CD4-positive, alpha-beta memory T cell (primary cell): ENCODE measurements at regions not wholly inside any gene's neighbourhood (a gene's known extent, or its start where the extent isn't known, plus 50 kb on each side); places are given as distances from the start of the nearest gene placed in this dataset.

Experiments used
- CTCF ChIA-PET: fragments of 350-600 bp; sonication (Branson Sonifier 250); formaldehyde crosslinking; loops from one replicate; lab custom pipeline; 2021; ENCODE audit warnings: inconsistent platforms; ENCODE audit not compliant: partially characterized antibody; lab: Charles Lee
- POLR2A ChIA-PET: fragments of 350-600 bp; sonication (Branson Sonifier 250); formaldehyde crosslinking; loops from one replicate; lab custom pipeline; 2021; ENCODE audit not compliant: partially characterized antibody; lab: Charles Lee
- DNase-seq, 5 donors: peaks; one replicate each; pipeline versions ENCODE4 v3.0.0 to v3.0.0-alpha.2; 2020 to 2022; ENCODE audit warnings: mixed read lengths in 1 of 5
- H3K27ac ChIP-seq: one replicate; pipeline ENCODE4 v1.7.0; 2013; ENCODE audit warnings: low read depth, low read length
- H3K27me3 ChIP-seq: 2 replicates; pipeline ENCODE4 v1.7.0; 2013; ENCODE audit warnings: mild to moderate bottlenecking, low read length, moderate library complexity; ENCODE audit not compliant: insufficient read depth
- H3K36me3 ChIP-seq: 2 replicates; pipeline ENCODE4 v1.7.0; 2013; ENCODE audit warnings: mild to moderate bottlenecking, low read length, moderate library complexity; ENCODE audit not compliant: insufficient read depth
- H3K4me1 ChIP-seq: 2 replicates; pipeline ENCODE4 v1.7.0; 2013; ENCODE audit warnings: mild to moderate bottlenecking, low read length, moderate library complexity; ENCODE audit not compliant: insufficient read depth
- H3K4me3 ChIP-seq, 2 donors: one replicate each; pipeline ENCODE4 v1.7.0; 2013; ENCODE audit warnings: low read length in 2 of 2, mild to moderate bottlenecking in 1 of 2
- H3K9me3 ChIP-seq, 2 donors: one replicate each; pipeline ENCODE4 v1.7.0; 2013; ENCODE audit warnings: low read length in 2 of 2, control low read depth in 1 of 2; ENCODE audit not compliant: control insufficient read depth in 1 of 2
- H3K27ac Mint-ChIP-seq, 7 donors: one replicate each; pipeline ENCODE4 v1.8.0; 2020 to 2021; ENCODE audit warnings: mixed read lengths in 7 of 7, mild to moderate bottlenecking in 6 of 7, inconsistent platforms in 3 of 7, moderate library complexity in 3 of 7
- H3K27me3 Mint-ChIP-seq, 2 donors: one replicate each; pipeline ENCODE4 v1.8.0; 2020 to 2021; ENCODE audit warnings: mixed read lengths in 2 of 2
- H3K36me3 Mint-ChIP-seq, 2 donors: one replicate each; pipeline ENCODE4 v1.8.0; 2020 to 2021; ENCODE audit warnings: mixed read lengths in 2 of 2, inconsistent platforms in 1 of 2, mild to moderate bottlenecking in 1 of 2
- H3K4me1 Mint-ChIP-seq, 4 donors: one replicate each; pipeline ENCODE4 v1.8.0; 2020 to 2021; ENCODE audit warnings: mixed read lengths in 4 of 4, mild to moderate bottlenecking in 1 of 4
- H3K4me3 Mint-ChIP-seq, 8 donors: one replicate each; pipeline ENCODE4 v1.8.0; 2020 to 2021; ENCODE audit warnings: mixed read lengths in 8 of 8, mild to moderate bottlenecking in 7 of 8, moderate library complexity in 6 of 8, inconsistent platforms in 3 of 8
- H3K9me3 Mint-ChIP-seq, 8 donors: one replicate each; pipeline ENCODE4 v1.8.0; 2020 to 2021; ENCODE audit warnings: mixed read lengths in 8 of 8, mild to moderate bottlenecking in 5 of 8, inconsistent platforms in 3 of 8, moderate library complexity in 1 of 8
- intact Hi-C: fragments of 100-400 bp; cut with micrococcal nuclease; formaldehyde crosslinking; loops from one replicate; pipeline ENCODE4 v1.15.1; 2023

GRCh38 chr2:128996078-128996477 is 677.4 kb upstream of the HS6ST1 start:
- Mint-ChIP-seq H3K9me3 (peaks cover 0 to 5% (median 0%) of the 10 kb centered on the region in 8 donors), H3K4me1 (no peaks in the 10 kb centered on the region), H3K36me3 (no peaks in the 10 kb centered on the region), H3K27ac (no peak overlapping the region), H3K27me3 (no peaks in the 10 kb centered on the region), H3K4me3 (no peak overlapping the region)
- no peaks in the 10 kb centered on the region for H3K27me3 ChIP-seq
- H3K36me3 ChIP-seq, result no peaks in the 10 kb centered on the region
- H3K4me1 ChIP-seq, result no peaks in the 10 kb centered on the region
- no peak for DNase-seq
- ChIA-PET POLR2A (no interaction called here), CTCF (no interaction called here)
- H3K27ac ChIP-seq, result no peak overlapping the region
- H3K4me3 ChIP-seq, result no peak overlapping the region
- no peaks in the 10 kb centered on the region for H3K9me3 ChIP-seq
- intact Hi-C loops, result no loop called here

- Mint-ChIP-seq H3K27ac (no peak overlapping the region), H3K36me3 (no peaks in the 10 kb centered on the region), H3K4me1 (no peaks in the 10 kb centered on the region), H3K4me3 (no peak overlapping the region), H3K9me3 (peaks cover 0 to 5% (median 0%) of the 10 kb centered on the region in 8 donors), H3K27me3 (no peaks in the 10 kb centered on the region)
- Histone ChIP-seq H3K36me3 (no peaks in the 10 kb centered on the region), H3K9me3 (no peaks in the 10 kb centered on the region), H3K27me3 (no peaks in the 10 kb centered on the region), H3K27ac (no peak overlapping the region), H3K4me3 (no peak overlapping the region), H3K4me1 (no peaks in the 10 kb centered on the region)
- intact Hi-C loops, result no loop called here
- no peak for DNase-seq
- ChIA-PET POLR2A (no interaction called here), CTCF (no interaction called here)
Measured at GRCh38 chr2:128997166-128997866, 678.6 kb upstream of the HS6ST1 start.

DNA sequence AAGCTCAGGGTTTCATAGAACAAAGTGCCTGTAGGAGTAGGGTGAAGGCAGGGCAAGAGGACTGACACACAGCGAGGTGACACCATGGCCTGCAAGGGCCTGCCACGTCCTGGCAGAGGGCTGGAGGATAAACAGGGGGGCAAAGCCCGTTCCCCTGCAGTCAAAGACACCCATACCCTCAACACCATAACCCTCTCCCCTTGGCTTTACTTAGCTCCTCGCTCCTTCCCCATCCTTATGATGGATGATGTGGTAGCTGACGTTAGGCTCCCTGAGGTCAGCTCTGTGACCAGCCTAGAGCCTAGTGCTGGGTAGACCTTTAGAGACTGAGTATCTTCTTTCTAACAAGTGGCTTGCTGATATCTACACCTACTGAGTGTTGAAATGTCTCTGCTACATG is 683.3 kb upstream of the HS6ST1 start:
- no peaks in the 10 kb centered on the region for H3K27me3 Mint-ChIP-seq

DNA sequence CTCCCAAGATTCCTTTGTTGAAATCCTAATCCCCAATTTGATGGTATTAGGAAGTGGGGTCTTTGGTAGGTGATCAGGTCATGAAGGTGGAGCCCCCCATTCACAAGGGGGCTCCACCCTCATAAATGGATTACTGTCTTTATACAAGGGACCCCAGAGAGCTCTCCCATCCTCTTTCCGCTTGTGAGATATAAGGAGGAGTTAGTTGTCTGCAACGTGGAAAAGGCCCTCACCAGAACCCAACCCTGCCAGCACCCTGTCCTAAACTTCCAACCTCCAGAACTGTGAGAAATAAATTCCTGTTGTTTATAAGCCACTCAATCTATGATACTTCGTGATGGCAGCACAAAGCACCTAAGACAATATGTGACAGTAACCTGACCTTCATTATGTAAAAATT is 684.1 kb upstream of the HS6ST1 start:
- Mint-ChIP-seq H3K4me3 (no peak overlapping the region), H3K27ac (no peak overlapping the region), H3K36me3 (no peaks in the 10 kb centered on the region), H3K9me3 (peaks cover 0 to 3% (median 0%) of the 10 kb centered on the region in 8 donors), H3K4me1 (no peaks in the 10 kb centered on the region), H3K27me3 (no peaks in the 10 kb centered on the region)
- Histone ChIP-seq H3K36me3 (no peaks in the 10 kb centered on the region), H3K9me3 (no peaks in the 10 kb centered on the region), H3K27ac (no peak overlapping the region), H3K4me3 (no peak overlapping the region), H3K27me3 (no peaks in the 10 kb centered on the region), H3K4me1 (no peaks in the 10 kb centered on the region)
- ChIA-PET POLR2A (no interaction called here), CTCF (no interaction called here)
- intact Hi-C loops, result no loop called here
- no peak for DNase-seq

More for the DNA sequence above, 683.3 kb upstream of the HS6ST1 start:
- intact Hi-C loops, result no loop called here
- H3K36me3 ChIP-seq, result no peaks in the 10 kb centered on the region
- CTCF ChIA-PET, result no interaction called here
- no peaks in the 10 kb centered on the region for H3K4me1 Mint-ChIP-seq
- H3K4me3 Mint-ChIP-seq, result no peak overlapping the region
- POLR2A ChIA-PET, result no interaction called here
- no peak for DNase-seq
- no peak overlapping the region for H3K27ac Mint-ChIP-seq
- no peaks in the 10 kb centered on the region for H3K27me3 ChIP-seq
- peaks cover 0 to 3% (median under 1%) of the 10 kb centered on the region in 8 donors for H3K9me3 Mint-ChIP-seq
- no peaks in the 10 kb centered on the region for H3K36me3 Mint-ChIP-seq
- no peak overlapping the region for H3K27ac ChIP-seq
- H3K9me3 ChIP-seq, result no peaks in the 10 kb centered on the region
- no peak overlapping the region for H3K4me3 ChIP-seq
- H3K4me1 ChIP-seq, result no peaks in the 10 kb centered on the region

GRCh38 chr2:129004485-129004884 is 685.8 kb upstream of the HS6ST1 start:
- H3K4me1 Mint-ChIP-seq, result no peaks in the 10 kb centered on the region
- H3K27me3 Mint-ChIP-seq, result no peaks in the 10 kb centered on the region
- Histone ChIP-seq H3K9me3 (no peaks in the 10 kb centered on the region), H3K4me1 (no peaks in the 10 kb centered on the region), H3K36me3 (no peaks in the 10 kb centered on the region), H3K27me3 (no peaks in the 10 kb centered on the region), H3K27ac (no peak overlapping the region), H3K4me3 (no peak overlapping the region)
- no peak overlapping the region for H3K27ac Mint-ChIP-seq
- H3K9me3 Mint-ChIP-seq, result peaks cover 0 to 3% (median 0%) of the 10 kb centered on the region in 8 donors
- DNase-seq, result no peak
- no peak overlapping the region for H3K4me3 Mint-ChIP-seq
- intact Hi-C loops, result no loop called here
- POLR2A ChIA-PET, result no interaction called here
- H3K36me3 Mint-ChIP-seq, result no peaks in the 10 kb centered on the region
- CTCF ChIA-PET, result no interaction called here

GRCh38 chr2:129004940-129005490 is 686.3 kb upstream of the HS6ST1 start:
- no peaks in the 10 kb centered on the region for H3K27me3 ChIP-seq
- Mint-ChIP-seq H3K4me3 (no peak overlapping the region), H3K27ac (no peak overlapping the region), H3K36me3 (no peaks in the 10 kb centered on the region), H3K27me3 (no peaks in the 10 kb centered on the region), H3K9me3 (peaks cover 0 to 3% (median 0%) of the 10 kb centered on the region in 8 donors), H3K4me1 (no peaks in the 10 kb centered on the region)
- H3K27ac ChIP-seq, result no peak overlapping the region
- intact Hi-C loops, result no loop called here
- no peak overlapping the region for H3K4me3 ChIP-seq
- POLR2A ChIA-PET, result no interaction called here
- CTCF ChIA-PET, result no interaction called here
- no peak for DNase-seq
- H3K36me3 ChIP-seq, result no peaks in the 10 kb centered on the region
- no peaks in the 10 kb centered on the region for H3K9me3 ChIP-seq
- no peaks in the 10 kb centered on the region for H3K4me1 ChIP-seq

DNA sequence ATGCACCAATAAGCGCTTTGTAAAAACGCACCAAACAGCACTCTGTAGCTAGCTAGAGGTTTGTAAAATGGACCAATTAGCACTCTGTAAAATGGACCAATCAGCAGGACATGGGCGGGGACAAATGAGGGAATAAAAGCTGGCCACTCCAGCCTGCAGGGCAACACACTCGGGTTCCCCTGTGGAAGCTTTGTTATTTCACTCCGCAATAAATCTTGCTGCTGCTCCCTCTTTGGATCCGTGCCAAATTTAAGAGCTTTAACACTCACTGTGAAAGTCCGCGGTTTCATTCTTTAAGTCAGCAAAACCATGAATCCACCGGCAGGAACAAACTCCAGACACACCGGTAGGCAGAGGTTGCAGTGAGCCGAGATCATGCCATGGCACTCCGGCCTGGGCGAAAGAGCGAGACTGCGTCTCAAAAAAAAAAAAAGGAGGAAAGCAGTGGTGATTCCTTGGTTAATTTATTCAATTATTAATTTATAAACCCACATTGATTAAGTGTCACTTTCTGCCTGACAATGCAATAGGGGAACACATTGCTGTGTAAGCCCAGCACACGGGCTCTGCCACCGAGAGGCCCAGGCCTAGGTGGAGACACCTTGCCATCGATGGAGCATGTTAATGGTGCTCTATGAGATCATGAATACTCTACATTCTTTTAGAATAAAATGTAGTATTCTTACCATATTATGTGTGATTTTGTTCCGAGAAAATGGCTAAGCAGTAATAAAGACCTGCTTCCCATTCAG is 687.6 kb upstream of the HS6ST1 start:
- Mint-ChIP-seq H3K27ac (no peak overlapping the region), H3K4me3 (no peak overlapping the region), H3K36me3 (no peaks in the 10 kb centered on the region), H3K27me3 (no peaks in the 10 kb centered on the region), H3K4me1 (no peaks in the 10 kb centered on the region), H3K9me3 (peaks cover 0 to 6% (median under 1%) of the 10 kb centered on the region in 8 donors)
- no peak overlapping the region for H3K27ac ChIP-seq
- no peaks in the 10 kb centered on the region for H3K9me3 ChIP-seq
- intact Hi-C loops, result no loop called here
- no peaks in the 10 kb centered on the region for H3K27me3 ChIP-seq
- H3K4me3 ChIP-seq, result no peak overlapping the region
- ChIA-PET CTCF (no interaction called here), POLR2A (no interaction called here)
- DNase-seq, result no peak
- no peaks in the 10 kb centered on the region for H3K36me3 ChIP-seq
- H3K4me1 ChIP-seq, result no peaks in the 10 kb centered on the region
